ENCODE measurements at regions not wholly inside any gene's neighbourhood (a gene's known extent, or its start where the extent isn't known, plus 50 kb on each side); places are given as distances from the start of the nearest gene placed in this dataset.

- POLR2A ChIA-PET, result no interaction called here
- Histone ChIP-seq H3K9me3 (replicated peaks; ENCODE audit: control insufficient read depth, insufficient read depth, low read length) (no peaks in the 10 kb centered on the region), H3K27me3 (replicated peaks in 1 of 2; ENCODE audit: control insufficient read depth in 2 of 2, insufficient read depth in 2 of 2, low read length in 1 of 2) (no peaks in the 10 kb centered on the region), H3K36me3 (ENCODE audit: control insufficient read depth in 2 of 2, insufficient read depth in 2 of 2, low read length in 1 of 2) (no peaks in the 10 kb centered on the region), H3K79me2 (ENCODE audit: control insufficient read depth, insufficient read depth, low read length) (no peaks in the 10 kb centered on the region), H3K4me1 (ENCODE audit: control insufficient read depth, insufficient read depth, low read length) (no peaks in the 10 kb centered on the region), H3K9ac (ENCODE audit: control insufficient read depth, insufficient read depth, low read length) (no peak overlapping the region), H3K27ac (ENCODE audit: control insufficient read depth, insufficient read depth) (no peak overlapping the region), H3K4me3 (no peak overlapping the region), H2AFZ (ENCODE audit: control insufficient read depth, low read depth, low read length) (no peak overlapping the region), H3K4me2 (ENCODE audit: control insufficient read depth, insufficient read depth) (no peak overlapping the region), H4K20me1 (ENCODE audit: control insufficient read depth, insufficient read depth) (no peaks in the 10 kb centered on the region)
- WGBS (ENCODE audit: insufficient coverage, insufficient replicate concordance, low lambda C conversion rate, missing lambda C conversion rate), result 0% methylated on average over 2 of the region's 2 CpGs
- RAD21 ChIA-PET (ENCODE audit: unreplicated experiment), result no interaction called here
- CTCF ChIA-PET, result no interaction called here
- intact Hi-C loops (cut with micrococcal nuclease; ENCODE audit: unreplicated experiment) (no loop called here), in situ Hi-C loops (cut with MboI) (no loop called here)
- BruUV-seq (replicated peaks), result no TSS peak
- no peak for TF ChIP-seq ZBTB11 (CRISPR knock-in tag; IDR thresholded peaks at IDR 0.05)
- TF ChIP-seq ZBTB40 (IDR thresholded peaks at IDR 0.05; ENCODE audit: borderline replicate concordance), result no peak
- no peak for TF ChIP-seq TCF12 (IDR thresholded peaks at IDR 0.05; ENCODE audit: low read depth, low read length)
- TF ChIP-seq NRF1 (conservative IDR thresholded peaks at IDR 0.05; ENCODE audit: low read depth, low read length), result no peak
- TF ChIP-seq ELK1 (IDR thresholded peaks at IDR 0.05; ENCODE audit: low read depth, low read length), result no peak
- no peak for TF ChIP-seq CEBPZ (IDR thresholded peaks at IDR 0.05; ENCODE audit: low read depth, low read length)
- TF ChIP-seq, protein P1, sequence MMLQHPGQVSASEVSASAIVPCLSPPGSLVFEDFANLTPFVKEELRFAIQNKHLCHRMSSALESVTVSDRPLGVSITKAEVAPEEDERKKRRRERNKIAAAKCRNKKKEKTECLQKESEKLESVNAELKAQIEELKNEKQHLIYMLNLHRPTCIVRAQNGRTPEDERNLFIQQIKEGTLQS (IDR thresholded peaks at IDR 0.05; ENCODE audit: borderline replicate concordance, extremely low read depth, low read depth, low read length), result no peak
- no peak for TF ChIP-seq TCF3 (IDR thresholded peaks at IDR 0.05; ENCODE audit: borderline replicate concordance, insufficient read depth, low read depth, low read length)
- TF ChIP-seq NFYA (IDR thresholded peaks at IDR 0.05; ENCODE audit: borderline replicate concordance, low read depth, low read length), result no peak
- TF ChIP-seq MYC (IDR thresholded peaks at IDR 0.05; ENCODE audit: insufficient read depth, insufficient read length, insufficient replicate concordance, low read length, severe bottlenecking), result no peak
- ATAC-seq, result no peak
- DNase-seq (ENCODE audit: low read depth, low spot score), result no peak
- SMC1A ChIA-PET (ENCODE audit: uncharacterized antibody, unreplicated experiment), result no interaction called here
- no peak for FAIRE-seq
Observed at GRCh38 chr1:219042769-219043168, 130.9 kb upstream of the LYPLAL1 start.

Measured in GM12878 (cell line).